ENCODE measurements at regions not wholly inside any gene's neighbourhood (a gene's known extent, or its start where the extent isn't known, plus 50 kb on each side); places are given as distances from the start of the nearest gene placed in this dataset.

DNA sequence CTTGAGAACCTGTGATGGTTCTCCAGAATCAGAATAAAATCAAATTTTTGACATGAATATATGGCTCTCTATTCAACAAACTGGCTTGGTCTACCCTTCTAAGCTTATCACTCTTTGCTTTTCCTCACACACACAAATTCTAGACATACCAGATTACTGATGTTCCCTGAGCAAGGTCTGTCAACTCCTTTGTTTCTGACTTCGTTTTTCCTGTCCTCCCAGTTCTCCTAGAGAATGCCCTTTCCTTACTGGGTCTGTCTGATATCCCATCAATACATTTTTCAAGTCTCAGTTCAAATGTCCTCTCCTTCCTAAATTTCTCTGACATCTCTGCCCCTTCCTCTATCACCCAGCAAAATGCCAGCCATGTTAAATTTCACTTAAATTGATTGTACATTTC lies 202.1 kb upstream of the IGFBP7 start:
- TF ChIP-seq POLR2AphosphoS5 (IDR thresholded peaks at IDR 0.05) (no peak), POLR2A (IDR thresholded peaks at IDR 0.05) (no peak)
- TF ChIP-seq, protein P1, sequence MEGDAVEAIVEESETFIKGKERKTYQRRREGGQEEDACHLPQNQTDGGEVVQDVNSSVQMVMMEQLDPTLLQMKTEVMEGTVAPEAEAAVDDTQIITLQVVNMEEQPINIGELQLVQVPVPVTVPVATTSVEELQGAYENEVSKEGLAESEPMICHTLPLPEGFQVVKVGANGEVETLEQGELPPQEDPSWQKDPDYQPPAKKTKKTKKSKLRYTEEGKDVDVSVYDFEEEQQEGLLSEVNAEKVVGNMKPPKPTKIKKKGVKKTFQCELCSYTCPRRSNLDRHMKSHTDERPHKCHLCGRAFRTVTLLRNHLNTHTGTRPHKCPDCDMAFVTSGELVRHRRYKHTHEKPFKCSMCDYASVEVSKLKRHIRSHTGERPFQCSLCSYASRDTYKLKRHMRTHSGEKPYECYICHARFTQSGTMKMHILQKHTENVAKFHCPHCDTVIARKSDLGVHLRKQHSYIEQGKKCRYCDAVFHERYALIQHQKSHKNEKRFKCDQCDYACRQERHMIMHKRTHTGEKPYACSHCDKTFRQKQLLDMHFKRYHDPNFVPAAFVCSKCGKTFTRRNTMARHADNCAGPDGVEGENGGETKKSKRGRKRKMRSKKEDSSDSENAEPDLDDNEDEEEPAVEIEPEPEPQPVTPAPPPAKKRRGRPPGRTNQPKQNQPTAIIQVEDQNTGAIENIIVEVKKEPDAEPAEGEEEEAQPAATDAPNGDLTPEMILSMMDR (IDR thresholded peaks at IDR 0.05) = no peak
